ENCODE measurements at regions not wholly inside any gene's neighbourhood (a gene's known extent, or its start where the extent isn't known, plus 50 kb on each side); places are given as distances from the start of the nearest gene placed in this dataset.
A peak's percentile ranks its signal among the peaks of the same experiment; 100 is the strongest.

- in situ Hi-C loops (cut with HindIII; ENCODE audit: low pct_unique_long_range_greater_than_20kb, low sequenced_read_pairs), result no loop called here
- no peak for DNase-seq (ENCODE audit: low read depth, low spot score)
Measured at GRCh38 chr4:71141125-71141524, 147.7 kb downstream of the DCK start.

GRCh38 chr4:71147261-71147660 lies 153.8 kb downstream of the DCK start:
- in situ Hi-C loops (cut with HindIII; ENCODE audit: low pct_unique_long_range_greater_than_20kb, low sequenced_read_pairs), result no loop called here
- no peak for DNase-seq (ENCODE audit: low read depth, low spot score)

GRCh38 chr4:71148545-71148944 lies 155.1 kb downstream of the DCK start:
- DNase-seq (ENCODE audit: low read depth, low spot score), result no peak
- in situ Hi-C loops (cut with HindIII; ENCODE audit: low pct_unique_long_range_greater_than_20kb, low sequenced_read_pairs), result no loop called here

- DNase-seq (ENCODE audit: low read depth, low spot score), result no peak
- in situ Hi-C loops (cut with HindIII; ENCODE audit: low pct_unique_long_range_greater_than_20kb, low sequenced_read_pairs), result no loop called here
Measured at GRCh38 chr4:71151054-71151453, 157.6 kb downstream of the DCK start.

GRCh38 chr4:71156616-71157015 lies 163.2 kb downstream of the DCK start:
- no peak for DNase-seq (ENCODE audit: low read depth, low spot score)
- in situ Hi-C loops (cut with HindIII; ENCODE audit: low pct_unique_long_range_greater_than_20kb, low sequenced_read_pairs), result no loop called here

GRCh38 chr4:71162386-71162785 lies 168.9 kb downstream of the DCK start:
- in situ Hi-C loops (cut with HindIII; ENCODE audit: low pct_unique_long_range_greater_than_20kb, low sequenced_read_pairs), result no loop called here
- DNase-seq (ENCODE audit: low read depth, low spot score), result no peak

- no peak for DNase-seq (ENCODE audit: low read depth, low spot score)
- in situ Hi-C loops (cut with HindIII; ENCODE audit: low pct_unique_long_range_greater_than_20kb, low sequenced_read_pairs), result no loop called here
Measured at GRCh38 chr4:71163317-71163716, 169.9 kb downstream of the DCK start.

GRCh38 chr4:71167083-71167482 lies 171.7 kb upstream of the SLC4A4 start:
- in situ Hi-C loops (cut with HindIII; ENCODE audit: low pct_unique_long_range_greater_than_20kb, low sequenced_read_pairs), result no loop called here
- no peak for DNase-seq (ENCODE audit: low read depth, low spot score)

- DNase-seq (ENCODE audit: low read depth, low spot score), result no peak
- in situ Hi-C loops (cut with HindIII; ENCODE audit: low pct_unique_long_range_greater_than_20kb, low sequenced_read_pairs), result no loop called here
Measured at GRCh38 chr4:71171592-71171991, 167.2 kb upstream of the SLC4A4 start.

- DNase-seq (ENCODE audit: low read depth, low spot score), result no peak
- in situ Hi-C loops (cut with HindIII; ENCODE audit: low pct_unique_long_range_greater_than_20kb, low sequenced_read_pairs), result no loop called here
Measured at GRCh38 chr4:71181332-71181731, 157.5 kb upstream of the SLC4A4 start.

GRCh38 chr4:71184195-71184781 lies 154.5 kb upstream of the SLC4A4 start:
- peak; percentile 54 for DNase-seq (ENCODE audit: low read depth, low spot score)
- in situ Hi-C loops (cut with HindIII; ENCODE audit: low pct_unique_long_range_greater_than_20kb, low sequenced_read_pairs), result no loop called here

GRCh38 chr4:71185037-71185436 lies 153.8 kb upstream of the SLC4A4 start:
- DNase-seq (ENCODE audit: low read depth, low spot score), result no peak
- in situ Hi-C loops (cut with HindIII; ENCODE audit: low pct_unique_long_range_greater_than_20kb, low sequenced_read_pairs), result no loop called here

- DNase-seq (ENCODE audit: low read depth, low spot score), result no peak
- in situ Hi-C loops (cut with HindIII; ENCODE audit: low pct_unique_long_range_greater_than_20kb, low sequenced_read_pairs), result no loop called here
Measured at GRCh38 chr4:71186257-71186565, 152.6 kb upstream of the SLC4A4 start.

GRCh38 chr4:71186566-71187403 lies 152.0 kb upstream of the SLC4A4 start:
- in situ Hi-C loops (cut with HindIII; ENCODE audit: low pct_unique_long_range_greater_than_20kb, low sequenced_read_pairs), result no loop called here
- DNase-seq (ENCODE audit: low read depth, low spot score), result peak; percentile 13

GRCh38 chr4:71187404-71188155 lies 151.2 kb upstream of the SLC4A4 start:
- DNase-seq (ENCODE audit: low read depth, low spot score), result no peak
- in situ Hi-C loops (cut with HindIII; ENCODE audit: low pct_unique_long_range_greater_than_20kb, low sequenced_read_pairs), result no loop called here

- no peak for DNase-seq (ENCODE audit: low read depth, low spot score)
- in situ Hi-C loops (cut with HindIII; ENCODE audit: low pct_unique_long_range_greater_than_20kb, low sequenced_read_pairs), result no loop called here
Measured at GRCh38 chr4:71188156-71188640, 150.6 kb upstream of the SLC4A4 start.

GRCh38 chr4:71188951-71189350 lies 149.9 kb upstream of the SLC4A4 start:
- in situ Hi-C loops (cut with HindIII; ENCODE audit: low pct_unique_long_range_greater_than_20kb, low sequenced_read_pairs), result no loop called here

GRCh38 chr4:71189471-71189870 lies 149.3 kb upstream of the SLC4A4 start:
- no peak for DNase-seq (ENCODE audit: low read depth, low spot score)
- in situ Hi-C loops (cut with HindIII; ENCODE audit: low pct_unique_long_range_greater_than_20kb, low sequenced_read_pairs), result no loop called here

More at GRCh38 chr4:71188951-71189350, 149.9 kb upstream of the SLC4A4 start:
- no peak for DNase-seq (ENCODE audit: low read depth, low spot score)

- in situ Hi-C loops (cut with HindIII; ENCODE audit: low pct_unique_long_range_greater_than_20kb, low sequenced_read_pairs), result no loop called here
- DNase-seq (ENCODE audit: low read depth, low spot score), result no peak
Measured at GRCh38 chr4:71194454-71194853, 144.4 kb upstream of the SLC4A4 start.

Measured in SK-MEL-5 (cell line).